IPS-18a (cell line): ENCODE measurements at regions not wholly inside any gene's neighbourhood (a gene's known extent, or its start where the extent isn't known, plus 50 kb on each side); places are given as distances from the start of the nearest gene placed in this dataset.
"Not testable (repeated sequence)": the region's sequence is repeated elsewhere in the genome, so short reads cannot be mapped to it uniquely, and the experiment has no call there.

Source experiments
- H3K27ac ChIP-seq: one replicate; pipeline ENCODE4 v1.5.1; 2013; ENCODE audit warnings: low read length
- H3K27me3 ChIP-seq: one replicate; pipeline ENCODE4 v1.6.1; 2013; ENCODE audit warnings: mild to moderate bottlenecking, low read length; ENCODE audit not compliant: control insufficient read depth, insufficient read depth
- H3K36me3 ChIP-seq: one replicate; pipeline ENCODE4 v1.6.1; 2013; ENCODE audit warnings: low read depth, low read length; ENCODE audit not compliant: control insufficient read depth
- H3K4me1 ChIP-seq: one replicate; pipeline ENCODE4 v1.6.1; 2013; ENCODE audit warnings: low read depth, low read length; ENCODE audit not compliant: control insufficient read depth
- H3K4me3 ChIP-seq: one replicate; pipeline ENCODE4 v1.5.1; 2013; ENCODE audit warnings: low read length
- H3K9ac ChIP-seq: one replicate; pipeline ENCODE4 v1.6.1; 2013; ENCODE audit warnings: mild to moderate bottlenecking, low read length, moderate library complexity
- H3K9me3 ChIP-seq: one replicate; pipeline ENCODE4 v1.6.1; 2013; ENCODE audit warnings: low read depth, low read length; ENCODE audit not compliant: control insufficient read depth

GRCh38 chr15:93801206-93801605, 430.2 kb upstream of the MCTP2 start:
- H3K9ac ChIP-seq, result no peak overlapping the region
- H3K4me1 ChIP-seq, result peaks cover 9% of the 10 kb centered on the region
- H3K27me3 ChIP-seq, result no peaks in the 10 kb centered on the region
- no peaks in the 10 kb centered on the region for H3K36me3 ChIP-seq
- H3K9me3 ChIP-seq, result no peaks in the 10 kb centered on the region
- H3K27ac ChIP-seq, result no peak overlapping the region
- no peak overlapping the region for H3K4me3 ChIP-seq

- Histone ChIP-seq H3K9ac (no peak overlapping the region), H3K36me3 (no peaks in the 10 kb centered on the region), H3K27ac (no peak overlapping the region), H3K4me3 (no peak overlapping the region), H3K4me1 (peaks cover 9% of the 10 kb centered on the region), H3K27me3 (no peaks in the 10 kb centered on the region), H3K9me3 (no peaks in the 10 kb centered on the region)
Measured at GRCh38 chr15:93800805-93801204, 430.6 kb upstream of the MCTP2 start.

DNA sequence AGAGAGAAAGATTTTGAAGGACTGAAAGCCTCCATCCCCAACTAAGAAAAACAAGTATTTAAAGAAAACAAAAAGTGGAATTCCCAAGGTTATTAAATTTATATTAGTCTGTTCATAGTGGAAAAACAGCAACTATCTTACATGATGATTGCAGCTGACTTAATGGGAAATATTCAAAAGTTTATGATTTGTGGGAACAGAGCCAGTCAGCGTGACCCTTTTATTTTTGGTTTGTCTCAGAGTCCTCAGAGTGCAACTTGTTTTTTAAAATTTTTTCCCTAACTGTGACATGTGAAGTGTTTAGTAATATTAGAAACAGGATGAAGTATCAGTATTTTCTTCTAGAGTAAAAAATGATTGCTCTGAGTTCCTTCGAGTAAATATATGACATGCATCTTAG, 441.9 kb upstream of the MCTP2 start:
- H3K9me3 ChIP-seq, result peaks cover 8% of the 10 kb centered on the region
- H3K27me3 ChIP-seq, result no peaks in the 10 kb centered on the region
- H3K9ac ChIP-seq, result no peak overlapping the region
- H3K4me1 ChIP-seq, result no peaks in the 10 kb centered on the region
- no peak overlapping the region for H3K4me3 ChIP-seq
- no peak overlapping the region for H3K27ac ChIP-seq
- H3K36me3 ChIP-seq, result no peaks in the 10 kb centered on the region

- Histone ChIP-seq H3K4me3 (no peak overlapping the region), H3K27ac (no peak overlapping the region), H3K4me1 (no peaks in the 10 kb centered on the region), H3K27me3 (no peaks in the 10 kb centered on the region), H3K9ac (no peak overlapping the region), H3K36me3 (no peaks in the 10 kb centered on the region), H3K9me3 (no peaks in the 10 kb centered on the region)
Measured at GRCh38 chr15:93780073-93780472, 451.3 kb upstream of the MCTP2 start.

DNA sequence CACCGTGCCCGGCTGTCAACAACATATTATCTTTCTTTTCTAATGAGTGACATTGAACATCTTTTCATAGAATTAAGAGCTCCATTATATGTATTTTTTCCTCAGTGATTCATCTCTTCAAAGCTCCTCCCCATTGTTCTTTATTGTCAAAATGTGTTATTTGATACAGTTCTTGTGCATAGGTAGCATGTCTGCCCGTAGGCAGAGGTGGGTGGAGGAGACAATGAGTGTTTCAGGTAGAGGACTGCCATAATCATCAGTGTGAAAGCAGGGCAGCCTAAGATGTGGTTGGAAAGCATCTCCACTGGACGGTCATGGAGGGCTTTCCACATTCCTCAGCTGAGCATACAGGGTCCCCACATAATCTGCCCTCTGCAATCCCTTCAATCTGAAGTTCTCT, 452.0 kb upstream of the MCTP2 start:
- Histone ChIP-seq H3K36me3 (no peaks in the 10 kb centered on the region), H3K4me3 (no peak overlapping the region), H3K9ac (no peak overlapping the region), H3K27me3 (no peaks in the 10 kb centered on the region), H3K9me3 (no peaks in the 10 kb centered on the region), H3K4me1 (no peaks in the 10 kb centered on the region), H3K27ac (no peak overlapping the region)

DNA sequence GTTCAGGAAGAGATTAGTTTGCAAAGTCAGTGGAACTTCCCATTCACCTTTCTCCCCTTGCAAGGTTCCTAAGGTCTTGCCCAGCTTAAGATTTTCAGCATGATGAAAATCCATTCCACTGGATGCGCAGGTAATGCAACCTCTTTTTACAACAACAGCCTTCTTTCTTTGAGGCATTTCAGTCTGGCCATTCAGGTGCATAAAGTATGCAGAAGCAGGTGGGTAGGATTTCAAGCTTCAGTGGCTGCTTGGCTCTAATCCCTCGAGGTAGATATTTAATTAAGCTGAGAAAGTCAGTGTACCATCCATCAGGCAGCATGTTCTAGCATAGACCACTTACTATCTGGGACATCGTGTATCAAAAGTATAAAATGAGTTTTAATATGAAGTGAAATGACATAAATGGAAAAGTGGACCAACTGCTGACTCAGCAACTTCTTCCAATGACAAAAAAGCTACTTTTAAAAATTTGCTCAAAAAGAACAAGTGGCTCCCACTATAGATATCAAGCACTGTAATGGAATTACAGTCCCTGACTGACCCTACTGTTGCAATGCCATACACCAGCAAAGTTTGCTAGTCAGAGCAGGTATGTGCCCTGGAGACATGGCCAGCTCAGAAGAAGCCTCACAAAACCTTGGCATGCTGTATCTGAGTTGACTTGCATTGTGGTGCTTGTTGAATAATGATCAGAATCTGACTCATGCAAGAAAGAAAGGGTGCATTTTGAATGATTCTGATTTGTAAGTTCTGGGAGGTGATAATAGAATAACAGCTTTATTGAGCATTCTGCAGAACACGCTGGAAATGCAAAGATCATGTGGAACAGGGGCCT, 459.9 kb upstream of the MCTP2 start:
- Histone ChIP-seq H3K4me3 (no peak overlapping the region), H3K9ac (no peak overlapping the region), H3K27ac (no peak overlapping the region), H3K9me3 (no peaks in the 10 kb centered on the region), H3K36me3 (no peaks in the 10 kb centered on the region), H3K27me3 (no peaks in the 10 kb centered on the region), H3K4me1 (no peaks in the 10 kb centered on the region)

DNA sequence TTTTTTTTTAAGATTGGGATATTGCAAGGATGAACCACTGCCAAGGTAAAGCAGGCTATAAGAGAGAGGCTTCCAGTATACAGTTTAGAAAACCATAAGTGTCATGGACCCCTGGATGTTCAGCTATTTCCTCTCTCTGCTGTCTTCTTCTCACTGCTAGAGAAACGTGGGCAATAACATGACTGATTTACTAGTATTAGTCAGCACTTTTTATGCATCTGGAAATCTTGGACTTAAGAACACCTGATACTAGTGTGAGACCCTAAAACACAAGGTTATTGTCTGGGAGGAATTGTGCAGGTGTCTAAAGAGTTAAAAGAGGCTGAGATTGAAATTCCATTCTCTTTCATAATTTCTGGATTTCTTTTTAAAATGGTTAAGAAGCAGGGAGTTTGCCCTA, 460.6 kb upstream of the MCTP2 start:
- H3K36me3 ChIP-seq, result no peaks in the 10 kb centered on the region

DNA sequence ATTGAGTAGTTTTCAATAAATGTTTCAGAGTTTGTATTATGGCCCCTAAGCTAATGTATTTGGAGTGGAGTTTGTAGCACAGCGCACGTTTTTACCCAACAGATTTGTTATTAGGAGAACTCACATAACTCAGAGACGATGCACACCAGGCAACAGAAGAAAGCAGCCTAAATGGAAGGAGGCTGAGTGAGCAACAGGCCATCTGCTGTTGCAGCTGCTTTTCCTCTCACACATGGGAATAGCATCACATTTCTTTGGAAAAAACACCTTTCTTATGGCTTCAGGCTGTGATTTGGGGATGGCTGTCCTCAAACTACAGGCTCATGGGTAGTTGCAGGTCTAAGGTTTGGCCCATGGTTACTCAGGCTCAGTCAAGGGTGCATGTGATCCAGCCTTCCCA, 469.3 kb upstream of the MCTP2 start:
- no peak overlapping the region for H3K27ac ChIP-seq
- no peaks in the 10 kb centered on the region for H3K36me3 ChIP-seq
- no peaks in the 10 kb centered on the region for H3K27me3 ChIP-seq
- H3K4me1 ChIP-seq, result no peaks in the 10 kb centered on the region
- H3K9ac ChIP-seq, result no peak overlapping the region
- no peaks in the 10 kb centered on the region for H3K9me3 ChIP-seq
- no peak overlapping the region for H3K4me3 ChIP-seq

More for the DNA sequence above, 460.6 kb upstream of the MCTP2 start:
- H3K9me3 ChIP-seq, result no peaks in the 10 kb centered on the region
- no peak overlapping the region for H3K9ac ChIP-seq
- H3K4me3 ChIP-seq, result no peak overlapping the region
- H3K27ac ChIP-seq, result no peak overlapping the region
- no peaks in the 10 kb centered on the region for H3K4me1 ChIP-seq
- no peaks in the 10 kb centered on the region for H3K27me3 ChIP-seq

- H3K36me3 ChIP-seq, result no peaks in the 10 kb centered on the region
- no peak overlapping the region for H3K9ac ChIP-seq
Measured at GRCh38 chr15:93759629-93760028, 471.7 kb upstream of the MCTP2 start.

GRCh38 chr15:93758824-93759223, 472.5 kb upstream of the MCTP2 start:
- no peak overlapping the region for H3K4me3 ChIP-seq
- H3K27me3 ChIP-seq, result no peaks in the 10 kb centered on the region
- no peak overlapping the region for H3K9ac ChIP-seq
- H3K27ac ChIP-seq, result no peak overlapping the region
- H3K4me1 ChIP-seq, result no peaks in the 10 kb centered on the region
- no peaks in the 10 kb centered on the region for H3K9me3 ChIP-seq
- H3K36me3 ChIP-seq, result no peaks in the 10 kb centered on the region

More at GRCh38 chr15:93759629-93760028, 471.7 kb upstream of the MCTP2 start:
- H3K27ac ChIP-seq, result no peak overlapping the region
- no peak overlapping the region for H3K4me3 ChIP-seq
- no peaks in the 10 kb centered on the region for H3K9me3 ChIP-seq
- no peaks in the 10 kb centered on the region for H3K27me3 ChIP-seq
- H3K4me1 ChIP-seq, result no peaks in the 10 kb centered on the region

DNA sequence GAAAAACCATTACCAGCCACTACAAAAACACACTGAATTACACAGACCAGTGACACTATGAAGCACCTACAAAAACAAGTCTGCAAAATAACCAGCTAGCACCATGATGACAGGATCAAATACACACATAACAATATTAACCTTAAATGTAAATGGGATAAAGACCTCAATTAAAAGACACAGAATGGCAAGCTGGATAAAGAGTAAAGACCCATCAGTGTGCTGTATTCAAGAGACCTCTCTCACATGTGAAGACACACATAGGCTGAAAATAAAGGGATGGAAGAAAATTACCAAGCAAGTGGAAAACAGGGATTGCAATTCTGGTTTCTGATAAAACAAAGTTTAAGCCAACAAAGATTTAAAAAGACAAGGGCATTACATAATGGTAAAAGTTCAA, 482.7 kb upstream of the MCTP2 start:
- Histone ChIP-seq H3K27me3 (no peaks in the 10 kb centered on the region), H3K27ac (no peak overlapping the region), H3K4me1 (no peaks in the 10 kb centered on the region), H3K36me3 (no peaks in the 10 kb centered on the region), H3K9ac (no peak overlapping the region), H3K4me3 (no peak overlapping the region), H3K9me3 (no peaks in the 10 kb centered on the region)

DNA sequence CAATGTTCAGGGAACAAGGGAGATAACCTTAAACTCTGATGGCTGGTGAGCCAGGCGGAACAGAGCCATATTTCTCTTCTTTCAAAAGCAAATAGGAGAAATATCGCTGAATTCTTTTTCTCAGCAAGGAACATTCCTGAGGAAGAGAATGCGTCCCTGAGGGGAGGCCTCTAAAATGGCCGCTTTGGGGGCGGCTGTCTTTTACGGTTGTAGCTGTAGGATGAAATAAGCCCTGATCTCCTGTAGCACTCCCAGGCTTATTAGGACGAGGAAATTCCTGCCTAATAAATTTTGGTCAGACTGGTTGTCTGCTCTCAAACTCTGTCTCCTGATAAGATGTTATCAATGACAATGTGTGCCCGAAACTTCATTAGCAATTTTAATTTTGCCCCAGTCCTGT, 496.4 kb upstream of the MCTP2 start:
- H3K9me3 ChIP-seq, H3K4me1 ChIP-seq, H3K27ac ChIP-seq, H3K9ac ChIP-seq, H3K27me3 ChIP-seq, H3K4me3 ChIP-seq, H3K36me3 ChIP-seq: not testable (repeated sequence)
